HG03565 (cell line): ENCODE measurements at regions not wholly inside any gene's neighbourhood (a gene's known extent, or its start where the extent isn't known, plus 50 kb on each side); places are given as distances from the start of the nearest gene placed in this dataset.
"Not testable (repeated sequence)": the region's sequence is repeated elsewhere in the genome, so short reads cannot be mapped to it uniquely, and the experiment has no call there.

ENCODE experiments used
- ATAC-seq: cut with Tn5 transposase; IDR thresholded peaks from one replicate; pipeline ENCODE4 v1.9.1; 2021; ENCODE audit warnings: mild to moderate bottlenecking, moderate library complexity; ENCODE audit not compliant: unreplicated experiment

GRCh38 chr2:125330133-125330532 lies 1305.0 kb downstream of the CNTNAP5 start:
- peak; percentile 78 for ATAC-seq

GRCh38 chr2:125341353-125341752 lies 1314.6 kb upstream of the GYPC start:
- ATAC-seq = no peak

GRCh38 chr2:125353542-125353941 lies 1302.4 kb upstream of the GYPC start:
- not testable (repeated sequence) for ATAC-seq

- ATAC-seq = peak; percentile 27
Observed at GRCh38 chr2:125364192-125364983, 1291.6 kb upstream of the GYPC start.

- ATAC-seq = no peak
Observed at GRCh38 chr2:125364984-125365265, 1291.0 kb upstream of the GYPC start.

- ATAC-seq = no peak
Observed at GRCh38 chr2:125371867-125372266, 1284.1 kb upstream of the GYPC start.

GRCh38 chr2:125373293-125373692 lies 1282.7 kb upstream of the GYPC start:
- no peak for ATAC-seq

- ATAC-seq = no peak
Observed at GRCh38 chr2:125386074-125386473, 1269.9 kb upstream of the GYPC start.

- peak; percentile 91 for ATAC-seq
Observed at GRCh38 chr2:125397535-125398251, 1258.3 kb upstream of the GYPC start.

- ATAC-seq = peak; percentile 35
Observed at GRCh38 chr2:125398738-125399524, 1257.0 kb upstream of the GYPC start.

- no peak for ATAC-seq
Observed at GRCh38 chr2:125405816-125406215, 1250.1 kb upstream of the GYPC start.

GRCh38 chr2:125408874-125409538 lies 1247.0 kb upstream of the GYPC start:
- no peak for ATAC-seq

GRCh38 chr2:125418483-125418882 lies 1237.5 kb upstream of the GYPC start:
- ATAC-seq = no peak

GRCh38 chr2:125422198-125422770 lies 1233.7 kb upstream of the GYPC start:
- ATAC-seq = not testable (repeated sequence)

- no peak for ATAC-seq
Observed at GRCh38 chr2:125424266-125424785, 1231.6 kb upstream of the GYPC start.

- ATAC-seq = no peak
Observed at GRCh38 chr2:125427721-125428315, 1228.1 kb upstream of the GYPC start.

- no peak for ATAC-seq
Observed at GRCh38 chr2:125444106-125444505, 1211.9 kb upstream of the GYPC start.

GRCh38 chr2:125445495-125445894 lies 1210.5 kb upstream of the GYPC start:
- no peak for ATAC-seq

GRCh38 chr2:125450092-125450491 lies 1205.9 kb upstream of the GYPC start:
- ATAC-seq = no peak

- peak; percentile 61 for ATAC-seq
Observed at GRCh38 chr2:125455110-125455509, 1200.8 kb upstream of the GYPC start.
